Neural progenitor cell (in vitro differentiated cells): ENCODE measurements at regions not wholly inside any gene's neighbourhood (a gene's known extent, or its start where the extent isn't known, plus 50 kb on each side); places are given as distances from the start of the nearest gene placed in this dataset.

Experiments used
- DNase-seq: peaks from one replicate; pipeline ENCODE4 v3.0.0-alpha.2; 2016; ENCODE audit warnings: low spot score
- H2AFZ ChIP-seq: fragments of 200-600 bp; sonication (generic); replicated peaks from 2 replicates; pipeline ENCODE4 v1.6.1; 2016; ENCODE audit warnings: antibody characterized with exemption
- H3F3A ChIP-seq: fragments of 200-600 bp; sonication (generic); 2 replicates; pipeline ENCODE4 v1.6.1; 2016; ENCODE audit warnings: antibody characterized with exemption, low read depth
- H3K27ac ChIP-seq: fragments of 200-600 bp; sonication (generic); 2 replicates; pipeline ENCODE4 v1.5.1; 2016; ENCODE audit warnings: mild to moderate bottlenecking
- H3K27me3 ChIP-seq: fragments of 200-600 bp; sonication (generic); 2 replicates; pipeline ENCODE4 v1.6.1; 2016; ENCODE audit warnings: mild to moderate bottlenecking, moderate library complexity
- H3K36me3 ChIP-seq: fragments of 200-600 bp; sonication (generic); 2 replicates; pipeline ENCODE4 v1.5.1; 2016
- H3K4me1 ChIP-seq: fragments of 200-600 bp; sonication (generic); 2 replicates; pipeline ENCODE4 v1.6.1; 2016; ENCODE audit warnings: mixed run types
- H3K4me2 ChIP-seq: fragments of 200-600 bp; sonication (generic); 2 replicates; pipeline ENCODE4 v1.6.1; 2016
- H3K4me3 ChIP-seq: fragments of 200-600 bp; sonication (generic); 2 replicates; pipeline ENCODE4 v1.5.1; 2016
- H3K79me2 ChIP-seq: fragments of 200-600 bp; sonication (generic); 2 replicates; pipeline ENCODE4 v1.6.1; 2016; ENCODE audit warnings: low read depth
- H3K9ac ChIP-seq: fragments of 200-600 bp; sonication (generic); 2 replicates; pipeline ENCODE4 v1.6.1; 2016
- H3K9me3 ChIP-seq: fragments of 200-600 bp; sonication (generic); 2 replicates; pipeline ENCODE4 v1.5.1; 2016; ENCODE audit warnings: low read depth
- H4K20me1 ChIP-seq: fragments of 200-600 bp; sonication (generic); 2 replicates; pipeline ENCODE4 v1.6.1; 2016; ENCODE audit warnings: low read depth
- H3K27ac Mint-ChIP-seq: 3 replicates; pipeline ENCODE4 v1.8.0; 2021; ENCODE audit warnings: mixed read lengths
- H3K27me3 Mint-ChIP-seq: 2 replicates; pipeline ENCODE4 v1.8.0; 2022; ENCODE audit warnings: low read depth, mild to moderate bottlenecking, inconsistent platforms, moderate library complexity, mixed read lengths; ENCODE audit not compliant: insufficient read depth
- H3K36me3 Mint-ChIP-seq: 3 replicates; pipeline ENCODE4 v1.8.0; 2021; ENCODE audit warnings: mixed read lengths
- H3K4me1 Mint-ChIP-seq: 3 replicates; pipeline ENCODE4 v1.8.0; 2021; ENCODE audit warnings: mixed read lengths
- H3K4me3 Mint-ChIP-seq: 3 replicates; pipeline ENCODE4 v1.8.0; 2021; ENCODE audit warnings: mild to moderate bottlenecking, moderate library complexity, mixed read lengths
- H3K9me3 Mint-ChIP-seq: 3 replicates; pipeline ENCODE4 v1.8.0; 2020; ENCODE audit warnings: mixed read lengths
- CTCF ChIP-seq: fragments of 200-600 bp; sonication (generic); IDR thresholded peaks from 2 replicates; pipeline ENCODE4 v1.5.1; 2017; ENCODE audit warnings: antibody characterized with exemption, mild to moderate bottlenecking
- EZH2 ChIP-seq: fragments of 200-600 bp; sonication (generic); IDR thresholded peaks from 2 replicates; pipeline ENCODE4 v1.6.1; 2017; ENCODE audit warnings: antibody characterized with exemption, mild to moderate bottlenecking, moderate library complexity
- EZH2phosphoT487 ChIP-seq: fragments of 200-600 bp; sonication (generic); IDR thresholded peaks from 2 replicates; pipeline ENCODE4 v1.6.1; 2017; ENCODE audit warnings: antibody characterized with exemption

- Histone ChIP-seq H3K4me2 (no peak overlapping the region), H3K4me3 (no peak overlapping the region), H3K9me3 (no peaks in the 10 kb centered on the region), H3F3A (no peaks in the 10 kb centered on the region), H4K20me1 (no peaks in the 10 kb centered on the region), H2AFZ (no peak overlapping the region), H3K36me3 (no peaks in the 10 kb centered on the region), H3K9ac (no peak overlapping the region), H3K27ac (no peak overlapping the region), H3K27me3 (no peaks in the 10 kb centered on the region), H3K4me1 (no peaks in the 10 kb centered on the region), H3K79me2 (no peaks in the 10 kb centered on the region)
- H3K27ac Mint-ChIP-seq, result no peak overlapping the region
- H3K4me1 Mint-ChIP-seq, result peaks cover 2% of the 10 kb centered on the region
- H3K36me3 Mint-ChIP-seq, result no peaks in the 10 kb centered on the region
- H3K27me3 Mint-ChIP-seq, result no peaks in the 10 kb centered on the region
- no peak overlapping the region for H3K4me3 Mint-ChIP-seq
- DNase-seq, result no peak
- no peaks in the 10 kb centered on the region for H3K9me3 Mint-ChIP-seq
- TF ChIP-seq CTCF, result no peak
- TF ChIP-seq EZH2, result no peak
- TF ChIP-seq EZH2phosphoT487, result no peak
Measured at GRCh38 chr4:96755569-96756484, 915.9 kb downstream of the PDHA2 start.

- H3K4me3 Mint-ChIP-seq, result no peak overlapping the region
- H3F3A ChIP-seq, result no peaks in the 10 kb centered on the region
- no peak for TF ChIP-seq CTCF
- TF ChIP-seq EZH2, result no peak
- no peak for TF ChIP-seq EZH2phosphoT487
- H3K4me1 Mint-ChIP-seq, result peaks cover 2% of the 10 kb centered on the region
- H3K4me1 ChIP-seq, result no peaks in the 10 kb centered on the region
- H3K36me3 ChIP-seq, result no peaks in the 10 kb centered on the region
- H4K20me1 ChIP-seq, result no peaks in the 10 kb centered on the region
- no peak overlapping the region for H3K4me3 ChIP-seq
- H3K27ac ChIP-seq, result no peak overlapping the region
- no peaks in the 10 kb centered on the region for H3K36me3 Mint-ChIP-seq
- H3K9ac ChIP-seq, result no peak overlapping the region
- DNase-seq, result no peak
- no peaks in the 10 kb centered on the region for H3K27me3 ChIP-seq
- H3K9me3 ChIP-seq, result no peaks in the 10 kb centered on the region
- no peak overlapping the region for H3K27ac Mint-ChIP-seq
- H3K4me2 ChIP-seq, result no peak overlapping the region
- H3K79me2 ChIP-seq, result no peaks in the 10 kb centered on the region
- no peaks in the 10 kb centered on the region for H3K27me3 Mint-ChIP-seq
- H3K9me3 Mint-ChIP-seq, result no peaks in the 10 kb centered on the region
- H2AFZ ChIP-seq, result no peak overlapping the region
Measured at GRCh38 chr4:96756584-96756983, 916.7 kb downstream of the PDHA2 start.

- Mint-ChIP-seq H3K4me1 (no peaks in the 10 kb centered on the region), H3K4me3 (no peak overlapping the region), H3K36me3 (no peaks in the 10 kb centered on the region), H3K27me3 (no peaks in the 10 kb centered on the region), H3K9me3 (peaks cover 12% of the 10 kb centered on the region), H3K27ac (peak overlapping the region; percentile 13)
- Histone ChIP-seq H2AFZ (no peak overlapping the region), H3K4me3 (no peak overlapping the region), H3K79me2 (no peaks in the 10 kb centered on the region), H3K27ac (no peak overlapping the region), H4K20me1 (no peaks in the 10 kb centered on the region), H3K4me1 (no peaks in the 10 kb centered on the region), H3F3A (no peaks in the 10 kb centered on the region), H3K9ac (no peak overlapping the region), H3K27me3 (no peaks in the 10 kb centered on the region), H3K4me2 (no peak overlapping the region), H3K36me3 (no peaks in the 10 kb centered on the region), H3K9me3 (no peaks in the 10 kb centered on the region)
- DNase-seq, result no peak
- no peak for TF ChIP-seq CTCF
- no peak for TF ChIP-seq EZH2phosphoT487
- TF ChIP-seq EZH2, result no peak
Measured at GRCh38 chr4:96763546-96763945, 923.7 kb downstream of the PDHA2 start.
